Lower leg skin (tissue), 4 donors: ENCODE measurements at regions not wholly inside any gene's neighbourhood (a gene's known extent, or its start where the extent isn't known, plus 50 kb on each side); places are given as distances from the start of the nearest gene placed in this dataset.
A peak's percentile ranks its signal among the peaks of the same experiment; 100 is the strongest.

ENCODE experiments used
- DNase-seq, 2 donors: peaks; one replicate each; pipeline ENCODE4 v3.0.0-alpha.2; 2019; ENCODE audit warnings: low spot score in 2 of 2
- H3K4me3 ChIP-seq: fragments of 200-600 bp; sonication (generic); 2 replicates; pipeline ENCODE4 v1.5.1; 2017; ENCODE audit warnings: mild to moderate bottlenecking, low read depth; ENCODE audit not compliant: poor library complexity, severe bottlenecking
- POLR2A ChIP-seq, 2 donors: fragments of 450-650 bp; IDR thresholded peaks; one replicate each; pipeline ENCODE4 v1.6.1; 2016 to 2017; ENCODE audit warnings: antibody characterized with exemption in 2 of 2, mild to moderate bottlenecking in 1 of 2, moderate library complexity in 1 of 2
- WGBS, 2 donors: methylation state at CpG; one replicate each; pipeline ENCODE4 v1.1.5; 2018; 5-methylcytosine and 5-hydroxymethylcytosine counted together
- intact Hi-C: fragments of 100-400 bp; cut with DNase I; formaldehyde crosslinking; loops from one replicate; pipeline ENCODE4 v1.15.0; 2023; ENCODE audit warnings: low total_unique reads
- TF ChIP-seq, protein P1 (sequence below), 3 donors: fragments of 450-650 bp; IDR thresholded peaks; one replicate each; pipeline ENCODE4 v1.5.1; 2016; ENCODE audit warnings: antibody characterized with exemption in 3 of 3, mild to moderate bottlenecking in 3 of 3, moderate library complexity in 2 of 3

DNA sequence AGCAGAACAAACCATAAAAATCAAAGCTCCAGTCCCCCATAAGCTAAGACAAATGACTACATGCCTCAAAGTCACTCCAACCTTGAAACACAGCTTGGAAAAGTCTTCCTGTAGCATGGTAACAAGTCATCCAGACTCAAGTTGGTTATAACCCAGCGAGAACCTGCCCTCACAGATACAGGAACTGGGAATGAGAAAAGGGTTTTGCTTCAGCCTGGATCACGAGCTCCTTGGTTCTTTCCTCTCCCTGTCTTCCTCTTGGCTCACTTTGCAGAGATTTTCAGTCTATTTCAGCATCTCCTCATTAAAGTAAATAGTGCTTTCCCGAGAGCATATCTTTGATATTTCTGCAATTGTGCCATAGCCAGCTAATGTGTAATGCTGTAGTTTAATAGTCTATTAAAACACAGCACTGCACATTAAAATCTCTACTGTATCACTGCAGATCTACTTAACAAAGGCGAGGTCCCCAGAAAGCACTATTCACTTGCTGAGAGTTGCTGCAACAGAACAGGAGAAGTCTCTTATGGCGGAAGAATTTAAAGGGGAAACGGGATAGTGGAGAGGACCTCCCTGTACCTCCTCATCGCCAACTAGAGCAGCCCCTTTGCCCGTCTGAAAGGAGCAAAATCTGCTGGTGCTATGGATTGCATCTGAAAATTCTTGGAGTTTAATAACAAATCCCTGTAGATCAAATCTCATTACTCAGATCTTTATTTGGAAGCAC lies 249.3 kb upstream of the GATB start:
- intact Hi-C loops = no loop called here
- H3K4me3 ChIP-seq = no peak overlapping the region
- WGBS, 2 donors = 57 to 63% methylated on average over 8 of the region's 8 CpGs
- peak in 1 of 2 donors; percentile 20 for DNase-seq
- TF ChIP-seq, protein P1, sequence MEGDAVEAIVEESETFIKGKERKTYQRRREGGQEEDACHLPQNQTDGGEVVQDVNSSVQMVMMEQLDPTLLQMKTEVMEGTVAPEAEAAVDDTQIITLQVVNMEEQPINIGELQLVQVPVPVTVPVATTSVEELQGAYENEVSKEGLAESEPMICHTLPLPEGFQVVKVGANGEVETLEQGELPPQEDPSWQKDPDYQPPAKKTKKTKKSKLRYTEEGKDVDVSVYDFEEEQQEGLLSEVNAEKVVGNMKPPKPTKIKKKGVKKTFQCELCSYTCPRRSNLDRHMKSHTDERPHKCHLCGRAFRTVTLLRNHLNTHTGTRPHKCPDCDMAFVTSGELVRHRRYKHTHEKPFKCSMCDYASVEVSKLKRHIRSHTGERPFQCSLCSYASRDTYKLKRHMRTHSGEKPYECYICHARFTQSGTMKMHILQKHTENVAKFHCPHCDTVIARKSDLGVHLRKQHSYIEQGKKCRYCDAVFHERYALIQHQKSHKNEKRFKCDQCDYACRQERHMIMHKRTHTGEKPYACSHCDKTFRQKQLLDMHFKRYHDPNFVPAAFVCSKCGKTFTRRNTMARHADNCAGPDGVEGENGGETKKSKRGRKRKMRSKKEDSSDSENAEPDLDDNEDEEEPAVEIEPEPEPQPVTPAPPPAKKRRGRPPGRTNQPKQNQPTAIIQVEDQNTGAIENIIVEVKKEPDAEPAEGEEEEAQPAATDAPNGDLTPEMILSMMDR (IDR thresholded peaks at IDR 0.05) = no peak
- TF ChIP-seq POLR2A (IDR thresholded peaks at IDR 0.05) = no peak

DNA sequence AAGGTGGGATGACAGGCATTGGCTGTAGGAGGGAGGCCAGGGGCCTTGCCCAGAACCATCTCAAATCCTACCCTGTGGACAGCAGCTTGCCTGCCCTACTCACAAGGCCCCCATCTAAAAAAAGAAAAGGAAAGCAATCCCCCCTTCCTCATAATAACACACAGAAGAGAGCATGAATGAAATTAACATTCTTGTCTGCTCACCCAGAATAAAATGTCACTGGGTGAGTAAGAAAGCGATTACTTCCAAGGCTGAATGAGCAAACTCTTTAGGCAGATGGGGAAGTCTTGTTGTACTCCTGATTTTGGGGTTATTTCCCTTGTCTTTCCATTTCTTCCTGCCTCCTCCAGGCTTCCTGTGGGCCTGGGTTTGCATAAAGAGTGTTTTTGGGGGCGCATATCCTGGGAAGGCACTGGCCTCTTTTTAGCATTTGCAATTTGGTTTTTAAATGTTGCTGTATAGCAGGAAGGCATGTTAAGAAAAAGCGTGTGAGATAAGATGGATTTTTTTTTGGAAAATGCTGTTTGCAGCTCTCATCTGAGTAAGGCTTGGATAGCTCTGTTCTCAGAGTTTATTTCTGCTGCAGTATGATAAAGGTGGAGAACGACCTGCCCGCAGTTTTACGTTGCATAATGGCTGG lies 248.3 kb upstream of the GATB start:
- peak in 1 of 2 donors; percentile 20 for DNase-seq
- 82 to 93% methylated on average over 6 of the region's 6 CpGs for WGBS, 2 donors
- no peak overlapping the region for H3K4me3 ChIP-seq
- intact Hi-C loops = no loop called here
- no peak for TF ChIP-seq POLR2A (IDR thresholded peaks at IDR 0.05)
- TF ChIP-seq, protein P1 (IDR thresholded peaks at IDR 0.05) = no peak

- intact Hi-C loops = no loop called here
- no peak for DNase-seq
- 81 to 92% methylated on average over 3 of the region's 3 CpGs for WGBS, 2 donors
- TF ChIP-seq POLR2A (IDR thresholded peaks at IDR 0.05) = no peak
- TF ChIP-seq, protein P1 (IDR thresholded peaks at IDR 0.05) = no peak
- H3K4me3 ChIP-seq = no peak overlapping the region
Measured at GRCh38 chr4:152007111-152007510, 246.3 kb upstream of the GATB start.

GRCh38 chr4:152004801-152005200 lies 244.0 kb upstream of the GATB start:
- no peak overlapping the region for H3K4me3 ChIP-seq
- 76 to 79% methylated on average over 7 of the region's 7 CpGs for WGBS, 2 donors
- DNase-seq = no peak
- intact Hi-C loops = no loop called here
- TF ChIP-seq, protein P1 (IDR thresholded peaks at IDR 0.05) = no peak
- no peak for TF ChIP-seq POLR2A (IDR thresholded peaks at IDR 0.05)

DNA sequence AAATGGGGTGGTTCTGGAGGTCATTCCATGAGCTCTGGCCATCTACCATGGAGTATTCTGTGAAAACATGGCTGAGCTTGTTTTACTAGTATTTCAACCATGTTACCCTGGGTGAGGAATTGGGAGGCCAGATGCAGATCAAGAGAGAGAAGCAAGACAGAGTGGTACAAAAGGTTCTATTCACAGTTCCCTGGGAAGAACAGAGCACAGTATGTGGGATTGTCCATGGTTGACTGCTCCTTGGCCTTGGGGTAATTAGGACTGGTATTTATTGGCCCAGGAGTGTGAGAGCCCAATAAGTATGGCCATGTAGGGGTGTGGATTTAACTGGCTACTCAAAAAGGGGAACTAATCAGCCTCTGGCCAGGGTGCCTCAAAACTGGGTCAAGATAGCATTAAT lies 239.7 kb upstream of the GATB start:
- DNase-seq = no peak
- intact Hi-C loops = no loop called here
- H3K4me3 ChIP-seq = no peak overlapping the region
- TF ChIP-seq, protein P1 (IDR thresholded peaks at IDR 0.05) = no peak
- no peak for TF ChIP-seq POLR2A (IDR thresholded peaks at IDR 0.05)
